GM12864 (cell line): ENCODE measurements at regions not wholly inside any gene's neighbourhood (a gene's known extent, or its start where the extent isn't known, plus 50 kb on each side); places are given as distances from the start of the nearest gene placed in this dataset.

Source experiments
- DNase-seq: peaks from one replicate; pipeline ENCODE4 v3.0.0-alpha.2; 2011; ENCODE audit warnings: low read depth
- H3K4me3 ChIP-seq: 2 replicates; pipeline ENCODE4 v1.5.1; 2011; ENCODE audit warnings: mild to moderate bottlenecking, low read depth, low read length, control low read depth
- CTCF ChIP-seq: IDR thresholded peaks from 2 replicates; pipeline ENCODE4 v1.5.1; 2011; ENCODE audit warnings: low read depth, mild to moderate bottlenecking, moderate library complexity, low read length, control low read depth, inconsistent platforms; ENCODE audit errors: missing control alignments

GRCh38 chr13:104404325-104404724, 1338.1 kb upstream of the SLC10A2 start:
- DNase-seq: no peak
- TF ChIP-seq CTCF: no peak
- no peak overlapping the region for H3K4me3 ChIP-seq

GRCh38 chr13:104389691-104390090, 1323.5 kb upstream of the SLC10A2 start:
- H3K4me3 ChIP-seq: no peak overlapping the region
- TF ChIP-seq CTCF: no peak
- DNase-seq: no peak

GRCh38 chr13:104387510-104387909, 1321.3 kb upstream of the SLC10A2 start:
- H3K4me3 ChIP-seq: no peak overlapping the region
- TF ChIP-seq CTCF: no peak
- no peak for DNase-seq

- no peak for TF ChIP-seq CTCF
- no peak overlapping the region for H3K4me3 ChIP-seq
- no peak for DNase-seq
These were observed 1319.2 kb upstream of the SLC10A2 start for GRCh38 chr13:104385404-104385803.

GRCh38 chr13:104382951-104383350, 1316.7 kb upstream of the SLC10A2 start:
- TF ChIP-seq CTCF: no peak
- no peak for DNase-seq
- no peak overlapping the region for H3K4me3 ChIP-seq

- DNase-seq: no peak
- TF ChIP-seq CTCF: no peak
- no peak overlapping the region for H3K4me3 ChIP-seq
These were observed 1310.4 kb upstream of the SLC10A2 start for GRCh38 chr13:104376588-104376987.

GRCh38 chr13:104375614-104376013, 1309.4 kb upstream of the SLC10A2 start:
- DNase-seq: no peak
- TF ChIP-seq CTCF: no peak
- H3K4me3 ChIP-seq: no peak overlapping the region
